Esophagus squamous epithelium (tissue), 5 donors: ENCODE measurements at regions not wholly inside any gene's neighbourhood (a gene's known extent, or its start where the extent isn't known, plus 50 kb on each side); places are given as distances from the start of the nearest gene placed in this dataset.

Experiments
- DNase-seq: peaks from one replicate; lab custom pipeline; 2025; lab: John Stamatoyannopoulos, UW
- H3K27ac ChIP-seq, 4 donors: fragments of 200-600 bp; sonication (generic); one replicate each; pipeline ENCODE4 v1.5.1; 2016 to 2019; ENCODE audit warnings: mild to moderate bottlenecking in 1 of 4
- H3K27me3 ChIP-seq, 4 donors: fragments of 200-600 bp; sonication (generic); 1 replicate in 3 of 4; 2 replicates in 1 of 4; pipeline versions ENCODE4 v1.5.1 to v1.6.0; 2017 to 2021; ENCODE audit warnings: antibody characterized with exemption in 1 of 4
- H3K36me3 ChIP-seq, 3 donors: fragments of 200-600 bp; sonication (generic); one replicate each; pipeline ENCODE4 v1.5.1; 2016 to 2019
- H3K4me1 ChIP-seq, 3 donors: fragments of 200-600 bp; sonication (generic); one replicate each; pipeline ENCODE4 v1.5.1; 2017 to 2019
- H3K4me3 ChIP-seq, 4 donors: fragments of 200-600 bp; sonication (generic); 1 replicate in 3 of 4; 2 replicates in 1 of 4; pipeline ENCODE4 v1.5.1; 2016 to 2019; ENCODE audit warnings: mild to moderate bottlenecking in 2 of 4, moderate library complexity in 1 of 4
- H3K9me3 ChIP-seq, 3 donors: fragments of 200-600 bp; sonication (generic); one replicate each; pipeline ENCODE4 v1.5.1; 2016 to 2019
- CTCF ChIP-seq, 6 experiments: fragments of 450-650 bp in 4 of 6; fragments of 200-600 bp in 2 of 6; sonication (generic) in 2 of 6; IDR thresholded peaks; one replicate each; pipeline ENCODE4 v1.5.1; 2016 to 2019; ENCODE audit warnings: antibody characterized with exemption in 6 of 6, mild to moderate bottlenecking in 4 of 6, moderate library complexity in 4 of 6
- POLR2A ChIP-seq, 4 donors: fragments of 450-650 bp; IDR thresholded peaks; one replicate each; pipeline ENCODE4 v1.6.1; 2017; ENCODE audit warnings: antibody characterized with exemption in 4 of 4, mild to moderate bottlenecking in 4 of 4, moderate library complexity in 3 of 4
- WGBS, 2 donors: methylation state at CpG; one replicate each; pipeline ENCODE4 v1.1.5; 2018; 5-methylcytosine and 5-hydroxymethylcytosine counted together
- intact Hi-C: fragments of 100-400 bp; cut with DNase I; formaldehyde crosslinking; loops from one replicate; pipeline ENCODE4 v1.15.0; 2022
- donor health status: DM: yes; HTN: yes; CAD: no.

DNA sequence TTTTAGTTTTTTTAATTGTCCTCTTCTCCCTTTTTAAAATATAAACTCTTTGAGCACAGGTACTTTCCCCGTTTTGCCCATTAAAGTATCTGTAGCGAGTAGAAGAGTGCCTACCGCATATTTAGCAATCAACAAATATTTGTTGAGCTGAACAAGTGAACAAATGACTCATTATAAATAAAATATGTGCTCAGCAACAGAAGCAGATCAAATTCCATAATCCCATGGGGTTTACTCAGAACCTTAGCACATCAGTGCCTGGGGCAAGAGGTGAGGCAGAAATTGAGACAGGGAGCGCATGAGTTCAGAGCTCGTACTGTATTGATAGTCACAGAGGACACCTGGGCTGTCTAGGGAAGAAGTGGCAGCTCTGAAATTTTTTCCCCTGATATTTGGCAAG is 161.0 kb downstream of the SEM1 start:
- Histone ChIP-seq H3K4me3 (no peak overlapping the region), H3K27me3 (peaks cover 0 to 30% (median 0%) of the 10 kb centered on the region in 4 donors), H3K27ac (no peak overlapping the region), H3K4me1 (peaks cover 0 to 17% (median 0%) of the 10 kb centered on the region in 3 donors), H3K36me3 (no peaks in the 10 kb centered on the region), H3K9me3 (no peaks in the 10 kb centered on the region)
- 45 to 61% methylated on average over 5 of the region's 5 CpGs for WGBS, 2 donors
- intact Hi-C loops = no loop called here
- TF ChIP-seq POLR2A (IDR thresholded peaks at IDR 0.05) (no peak), CTCF (IDR thresholded peaks at IDR 0.05) (no peak)
- DNase-seq = no peak

DNA sequence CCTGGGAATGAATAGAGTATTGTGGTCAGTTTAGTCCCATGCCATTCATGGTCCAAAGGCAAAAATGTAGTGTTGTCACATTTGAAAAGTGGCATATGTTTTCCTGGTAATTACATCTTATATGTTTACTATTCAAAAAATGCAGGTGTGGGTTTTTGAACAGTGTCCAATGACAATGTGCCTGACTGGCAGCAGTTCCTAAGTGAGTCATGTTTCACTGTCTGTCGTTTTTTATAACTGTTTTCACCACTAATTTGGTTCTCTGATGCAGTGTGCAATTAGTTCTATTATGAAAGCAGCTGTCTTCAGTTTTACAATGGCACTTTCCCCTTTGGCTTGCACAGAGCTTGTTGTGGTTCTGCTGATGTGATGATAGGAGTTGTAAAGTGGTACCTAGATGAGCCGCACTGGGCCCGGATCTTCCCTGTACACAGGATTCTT is 162.3 kb downstream of the SEM1 start:
- Histone ChIP-seq H3K27ac (no peak overlapping the region), H3K9me3 (no peaks in the 10 kb centered on the region), H3K36me3 (no peaks in the 10 kb centered on the region), H3K27me3 (peaks cover 0 to 30% (median 0%) of the 10 kb centered on the region in 4 donors), H3K4me1 (peaks cover 0 to 17% (median 0%) of the 10 kb centered on the region in 3 donors), H3K4me3 (no peak overlapping the region)
- DNase-seq = no peak
- 48 to 68% methylated on average over 3 of the region's 3 CpGs for WGBS, 2 donors
- intact Hi-C loops = no loop called here
- TF ChIP-seq CTCF (IDR thresholded peaks at IDR 0.05) (no peak), POLR2A (IDR thresholded peaks at IDR 0.05) (no peak)

GRCh38 chr7:96546426-96546825 is 163.2 kb downstream of the SEM1 start:
- peaks cover 0 to 30% (median 0%) of the 10 kb centered on the region in 4 donors for H3K27me3 ChIP-seq
- no peaks in the 10 kb centered on the region for H3K9me3 ChIP-seq
- no peak overlapping the region for H3K4me3 ChIP-seq
- TF ChIP-seq CTCF (IDR thresholded peaks at IDR 0.05) (no peak), POLR2A (IDR thresholded peaks at IDR 0.05) (no peak)
- no peak for DNase-seq
- H3K4me1 ChIP-seq = peaks cover 0 to 17% (median 0%) of the 10 kb centered on the region in 3 donors
- WGBS, 2 donors = 44% methylated on average over 2 of the region's 2 CpGs
- H3K27ac ChIP-seq = no peak overlapping the region
- H3K36me3 ChIP-seq = no peaks in the 10 kb centered on the region
- intact Hi-C loops = no loop called here

GRCh38 chr7:96539471-96539870 is 170.2 kb downstream of the SEM1 start:
- Histone ChIP-seq H3K27ac (no peak overlapping the region), H3K4me1 (no peaks in the 10 kb centered on the region), H3K4me3 (no peak overlapping the region), H3K9me3 (no peaks in the 10 kb centered on the region), H3K27me3 (no peaks in the 10 kb centered on the region), H3K36me3 (no peaks in the 10 kb centered on the region)
- WGBS, 2 donors = 86 to 90% methylated on average over 1 of the region's 1 CpG
- no peak for DNase-seq
- no peak for TF ChIP-seq POLR2A (IDR thresholded peaks at IDR 0.05)
- TF ChIP-seq CTCF (IDR thresholded peaks at IDR 0.05) = no peak
- intact Hi-C loops = no loop called here

- Histone ChIP-seq H3K36me3 (no peaks in the 10 kb centered on the region), H3K9me3 (no peaks in the 10 kb centered on the region), H3K27me3 (no peaks in the 10 kb centered on the region), H3K4me1 (no peaks in the 10 kb centered on the region), H3K27ac (no peak overlapping the region), H3K4me3 (no peak overlapping the region)
- 32 to 41% methylated on average over 2 of the region's 2 CpGs for WGBS, 2 donors
- TF ChIP-seq CTCF (IDR thresholded peaks at IDR 0.05) (no peak), POLR2A (IDR thresholded peaks at IDR 0.05) (no peak)
- intact Hi-C loops = no loop called here
- no peak for DNase-seq
Measured at GRCh38 chr7:96538632-96539031, 171.0 kb downstream of the SEM1 start.
